Nephron (organoid): ENCODE measurements at regions not wholly inside any gene's neighbourhood (a gene's known extent, or its start where the extent isn't known, plus 50 kb on each side); places are given as distances from the start of the nearest gene placed in this dataset.

Source experiments
- H3K27ac Mint-ChIP-seq, 3 experiments: 2 replicates each; pipeline ENCODE4 v1.8.0; 2020; ENCODE audit warnings: mixed read lengths in 3 of 3, mild to moderate bottlenecking in 2 of 3, moderate library complexity in 1 of 3
- H3K27me3 Mint-ChIP-seq: 2 replicates; pipeline ENCODE4 v1.8.0; 2021; ENCODE audit warnings: low read depth, mild to moderate bottlenecking, moderate library complexity, mixed read lengths
- H3K36me3 Mint-ChIP-seq: 2 replicates; pipeline ENCODE4 v1.8.0; 2020; ENCODE audit warnings: low read depth, mixed read lengths
- H3K4me1 Mint-ChIP-seq: 2 replicates; pipeline ENCODE4 v1.8.0; 2020; ENCODE audit warnings: mixed read lengths
- H3K4me3 Mint-ChIP-seq, 3 experiments: 2 replicates each; pipeline ENCODE4 v1.8.0; 2020; ENCODE audit warnings: mild to moderate bottlenecking in 3 of 3, mixed read lengths in 3 of 3, moderate library complexity in 2 of 3
- H3K9me3 Mint-ChIP-seq: 2 replicates; pipeline ENCODE4 v1.8.0; 2020; ENCODE audit warnings: mixed read lengths
- CTCF ChIP-seq, 3 experiments: fragments of 200-600 bp; sonication (generic); IDR thresholded peaks; one replicate each; pipeline ENCODE4 v1.5.0; 2021; ENCODE audit warnings: antibody characterized with exemption in 3 of 3; ENCODE audit not compliant: unreplicated experiment in 3 of 3

- Mint-ChIP-seq H3K4me3 (no peak overlapping the region), H3K36me3 (no peaks in the 10 kb centered on the region), H3K9me3 (peaks cover 3% of the 10 kb centered on the region), H3K27me3 (peaks cover 10% of the 10 kb centered on the region), H3K27ac (no peak overlapping the region), H3K4me1 (no peaks in the 10 kb centered on the region)
- no peak for TF ChIP-seq CTCF (IDR thresholded peaks at IDR 0.05; ENCODE audit: unreplicated experiment in 3 of 3)
These were observed 52.5 kb upstream of the VSTM5 start for GRCh38 chr11:93902921-93903320.

GRCh38 chr11:93903989-93904388, 53.6 kb upstream of the VSTM5 start:
- Mint-ChIP-seq H3K36me3 (no peaks in the 10 kb centered on the region), H3K4me3 (no peak overlapping the region), H3K27ac (no peak overlapping the region), H3K27me3 (peaks cover 10% of the 10 kb centered on the region), H3K4me1 (no peaks in the 10 kb centered on the region), H3K9me3 (no peaks in the 10 kb centered on the region)
- TF ChIP-seq CTCF (IDR thresholded peaks at IDR 0.05; ENCODE audit: unreplicated experiment in 3 of 3): no peak

DNA sequence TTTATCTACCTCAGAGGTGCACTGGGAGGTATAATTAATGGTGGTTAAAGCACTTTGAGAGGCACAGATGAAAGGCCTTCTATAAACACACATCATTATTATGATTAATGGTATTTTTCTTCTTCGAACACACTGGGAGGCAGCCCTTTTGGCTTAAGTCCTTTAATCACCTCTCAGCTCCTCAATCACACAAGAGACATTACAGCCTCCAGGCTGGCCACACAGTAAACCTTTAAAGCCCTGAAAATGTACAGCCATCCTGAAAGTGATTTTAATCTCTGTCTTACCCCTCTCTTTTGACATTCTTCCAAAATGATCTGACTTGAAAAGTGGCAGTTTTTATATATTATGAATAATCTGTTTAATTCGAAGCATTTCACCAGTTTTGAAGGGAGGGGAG, 54.3 kb upstream of the VSTM5 start:
- H3K27ac Mint-ChIP-seq: no peak overlapping the region
- no peak overlapping the region for H3K4me3 Mint-ChIP-seq
- no peaks in the 10 kb centered on the region for H3K9me3 Mint-ChIP-seq
- H3K4me1 Mint-ChIP-seq: no peaks in the 10 kb centered on the region
- peaks cover 10% of the 10 kb centered on the region for H3K27me3 Mint-ChIP-seq
- no peak for TF ChIP-seq CTCF (IDR thresholded peaks at IDR 0.05; ENCODE audit: unreplicated experiment in 3 of 3)
- no peaks in the 10 kb centered on the region for H3K36me3 Mint-ChIP-seq

- Mint-ChIP-seq H3K9me3 (no peaks in the 10 kb centered on the region), H3K4me3 (no peak overlapping the region), H3K4me1 (no peaks in the 10 kb centered on the region), H3K27me3 (peaks cover 10% of the 10 kb centered on the region), H3K36me3 (no peaks in the 10 kb centered on the region), H3K27ac (no peak overlapping the region)
- no peak for TF ChIP-seq CTCF (IDR thresholded peaks at IDR 0.05; ENCODE audit: unreplicated experiment in 3 of 3)
These were observed 55.0 kb upstream of the VSTM5 start for GRCh38 chr11:93905384-93905783.

DNA sequence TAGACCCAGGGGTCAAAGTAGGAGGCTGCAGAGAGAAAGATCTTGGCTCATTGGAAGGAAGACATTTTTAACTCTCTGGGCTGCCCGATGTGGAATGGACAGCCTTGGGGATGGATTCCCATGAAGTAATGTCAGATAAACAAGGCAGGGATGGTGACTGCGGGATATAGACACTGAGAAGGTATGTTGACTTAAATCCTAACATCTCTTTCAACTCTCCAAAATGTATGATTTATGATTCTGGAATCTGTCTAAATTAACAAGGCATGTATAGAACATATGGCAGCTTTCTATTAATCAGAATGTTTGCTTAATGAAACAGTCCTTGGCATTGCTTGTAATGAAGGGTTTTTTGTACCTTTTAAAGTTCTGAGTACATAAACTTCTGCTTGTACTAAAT, 56.1 kb upstream of the VSTM5 start:
- Mint-ChIP-seq H3K27me3 (peaks cover 6% of the 10 kb centered on the region), H3K4me3 (no peak overlapping the region), H3K4me1 (no peaks in the 10 kb centered on the region), H3K36me3 (no peaks in the 10 kb centered on the region), H3K9me3 (no peaks in the 10 kb centered on the region), H3K27ac (no peak overlapping the region)
- no peak for TF ChIP-seq CTCF (IDR thresholded peaks at IDR 0.05; ENCODE audit: unreplicated experiment in 3 of 3)

DNA sequence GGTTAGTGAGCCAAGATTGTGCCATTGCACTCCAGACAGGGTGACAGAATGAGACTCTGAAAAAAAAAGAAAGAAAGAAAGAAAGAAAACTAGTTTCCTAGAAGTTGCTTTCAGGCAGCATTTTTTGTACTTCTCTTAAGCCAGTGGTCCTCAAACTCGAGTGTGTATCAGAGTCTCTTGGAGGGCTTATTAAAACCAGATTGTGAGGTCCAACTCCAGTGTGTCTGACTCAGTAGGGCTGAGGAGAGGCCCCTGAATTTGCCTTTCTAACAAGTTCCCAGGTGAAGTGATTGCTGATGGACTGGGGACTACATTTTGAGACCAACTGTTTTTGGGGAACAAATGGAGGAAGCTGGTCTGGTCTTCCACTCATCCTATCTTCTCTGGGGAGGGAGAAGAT, 57.5 kb upstream of the VSTM5 start:
- Mint-ChIP-seq H3K27ac (no peak overlapping the region), H3K9me3 (no peaks in the 10 kb centered on the region), H3K4me1 (no peaks in the 10 kb centered on the region), H3K27me3 (peaks cover 1% of the 10 kb centered on the region), H3K4me3 (no peak overlapping the region), H3K36me3 (no peaks in the 10 kb centered on the region)
- no peak for TF ChIP-seq CTCF (IDR thresholded peaks at IDR 0.05; ENCODE audit: unreplicated experiment in 3 of 3)
